ENCODE measurements at regions not wholly inside any gene's neighbourhood (a gene's known extent, or its start where the extent isn't known, plus 50 kb on each side); places are given as distances from the start of the nearest gene placed in this dataset.
A peak's percentile ranks its signal among the peaks of the same experiment; 100 is the strongest.

DNA sequence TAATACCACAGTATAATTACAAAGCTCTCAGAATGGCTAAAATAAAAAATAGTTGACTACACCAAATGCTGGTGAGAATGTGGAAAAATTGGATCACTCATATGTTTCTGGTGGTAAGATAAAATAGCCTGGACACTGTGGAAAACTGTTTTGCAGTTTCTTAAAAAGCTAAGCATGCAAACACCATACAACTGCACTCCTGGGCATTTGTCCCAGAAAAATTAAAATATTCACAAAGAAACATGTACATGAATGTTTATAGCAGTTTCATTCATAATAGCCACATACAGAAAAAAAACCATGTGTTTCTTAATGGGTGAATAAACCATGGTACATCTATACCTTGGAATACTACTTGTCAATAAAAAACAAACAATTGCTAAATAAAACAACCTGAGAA, 172.9 kb downstream of the AHR start:
- ATAC-seq = no peak
- intact Hi-C loops (cut with DNase I, micrococcal nuclease) = no loop called here
- no peak for DNase-seq

DNA sequence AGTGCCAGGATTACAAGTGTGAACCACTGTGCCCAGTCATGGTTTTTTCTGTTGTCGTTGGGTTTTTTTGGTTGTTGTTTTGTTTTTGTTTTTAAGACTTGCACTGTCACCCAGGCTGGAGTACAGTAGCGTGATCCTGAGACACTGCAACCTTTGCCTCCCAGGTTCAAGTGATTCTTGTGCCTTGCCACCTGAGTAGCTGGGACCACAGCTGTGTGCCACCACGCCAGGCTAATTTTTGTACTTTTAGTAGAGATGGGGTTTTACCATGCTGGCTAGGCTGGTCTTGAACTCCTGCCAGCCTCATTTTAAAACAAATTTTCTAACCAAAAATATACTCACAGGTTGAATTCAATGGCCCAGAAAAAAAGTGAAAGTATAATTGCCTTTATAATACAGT, 174.1 kb downstream of the AHR start:
- no peak for ATAC-seq
- DNase-seq = no peak
- intact Hi-C loops (cut with DNase I, micrococcal nuclease) = no loop called here

DNA sequence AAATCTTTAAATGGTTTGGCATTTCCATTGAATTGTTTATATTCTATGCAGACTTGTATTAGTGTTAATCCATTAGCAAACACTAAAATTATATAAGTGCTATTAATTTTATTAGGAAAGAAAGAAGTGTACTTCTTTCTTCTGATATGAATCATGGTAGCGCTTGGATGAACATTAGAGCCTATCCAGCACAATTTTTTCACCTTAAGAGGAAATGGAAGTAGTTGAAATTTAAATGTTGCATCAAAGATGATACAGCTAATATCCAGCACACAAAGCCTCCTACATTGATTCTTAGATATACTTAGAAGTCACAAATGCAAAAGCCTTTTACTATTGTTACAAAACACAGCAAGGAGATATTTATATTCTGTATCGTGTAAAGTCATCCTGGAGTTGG, 174.5 kb downstream of the AHR start:
- DNase-seq (no peak), ATAC-seq (no peak)
- intact Hi-C loops (cut with DNase I, micrococcal nuclease) = no loop called here

GRCh38 chr7:17474724-17475344, 176.4 kb downstream of the AHR start:
- DNase-seq (no peak), ATAC-seq (no peak)
- intact Hi-C loops (cut with DNase I, micrococcal nuclease) = no loop called here

DNA sequence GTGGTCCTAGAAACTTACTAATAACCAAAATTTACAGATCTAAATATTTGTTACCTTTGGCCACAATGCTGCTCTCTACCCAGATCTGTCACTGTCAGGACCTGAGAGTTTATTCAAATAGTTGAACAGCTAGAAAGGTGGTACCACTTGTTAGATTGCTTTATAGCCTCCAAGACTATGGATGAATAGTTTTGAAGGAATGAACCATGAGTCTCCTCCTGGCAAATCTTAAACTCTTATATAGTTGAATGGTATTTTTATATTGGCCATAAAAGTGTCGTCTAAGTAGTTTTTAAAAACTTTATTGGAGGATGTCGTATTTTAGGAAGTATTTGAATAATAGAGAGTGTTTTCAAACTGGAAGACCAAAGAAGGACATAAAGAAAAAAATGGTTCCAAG, 178.7 kb downstream of the AHR start:
- intact Hi-C loops (cut with DNase I, micrococcal nuclease) = no loop called here
- ATAC-seq (no peak), DNase-seq (no peak)

DNA sequence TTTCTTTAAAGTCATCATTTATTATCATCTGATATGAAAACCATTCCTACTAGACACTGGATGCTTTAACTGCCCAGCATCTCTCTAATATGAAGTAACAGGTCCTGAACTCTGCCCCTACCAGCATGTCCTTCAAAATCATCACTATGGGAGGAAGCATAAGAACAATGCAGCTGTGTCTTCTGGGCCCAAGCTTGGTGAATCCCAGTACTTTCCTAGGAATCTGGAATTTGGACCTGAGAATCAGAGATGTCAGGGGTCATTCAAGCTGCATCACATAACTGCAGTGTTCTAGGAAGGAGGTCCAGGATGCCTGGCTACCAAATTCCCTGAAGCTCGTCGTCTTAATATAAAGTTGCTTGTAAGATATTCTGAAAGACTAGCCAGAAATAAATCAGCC, 182.7 kb downstream of the AHR start:
- DNase-seq (no peak), ATAC-seq (no peak)
- intact Hi-C loops (cut with DNase I, micrococcal nuclease) = no loop called here

DNA sequence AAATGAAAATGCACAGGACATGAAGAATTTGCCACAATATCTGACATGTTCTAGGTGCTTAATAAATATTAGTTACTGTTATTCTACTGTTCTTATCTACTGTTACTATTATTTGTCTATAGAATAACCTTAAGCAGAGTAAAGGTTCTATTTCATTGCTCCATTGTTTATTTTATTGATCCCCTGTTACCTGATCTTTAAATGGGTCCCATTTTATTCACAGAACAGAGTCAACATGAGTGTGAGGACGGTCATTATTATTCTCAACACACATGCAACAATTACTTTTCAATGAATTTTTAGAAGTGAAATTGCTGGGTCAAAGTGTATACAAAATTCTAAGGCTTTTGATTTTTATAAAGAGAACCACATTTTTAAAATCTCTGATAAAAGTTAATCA, 186.9 kb downstream of the AHR start:
- ATAC-seq (no peak), DNase-seq (no peak)
- intact Hi-C loops (cut with DNase I, micrococcal nuclease) = no loop called here

DNA sequence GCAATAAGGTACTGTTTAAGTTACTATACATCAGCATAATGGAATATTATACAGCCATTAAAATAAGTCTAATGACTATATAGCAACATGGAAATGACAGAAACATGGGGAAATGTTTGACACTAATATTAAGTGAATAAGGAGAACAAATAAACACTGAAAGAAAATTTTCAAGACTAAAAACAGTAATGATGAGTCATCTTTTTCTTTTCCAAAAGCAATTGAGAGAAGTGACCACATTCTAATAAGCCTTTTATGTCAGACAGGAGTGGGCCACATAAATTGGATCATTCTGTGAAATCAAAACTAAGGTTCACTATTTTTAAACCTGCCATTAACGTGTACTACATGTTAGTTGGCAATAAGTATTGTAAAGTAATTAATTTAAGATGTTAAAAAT, 187.5 kb downstream of the AHR start:
- intact Hi-C loops (cut with DNase I, micrococcal nuclease) = no loop called here
- ATAC-seq (no peak), DNase-seq (no peak)

GRCh38 chr7:17486835-17487234, 188.4 kb downstream of the AHR start:
- intact Hi-C loops (cut with DNase I, micrococcal nuclease) = no loop called here
- ATAC-seq (no peak), DNase-seq (no peak)

DNA sequence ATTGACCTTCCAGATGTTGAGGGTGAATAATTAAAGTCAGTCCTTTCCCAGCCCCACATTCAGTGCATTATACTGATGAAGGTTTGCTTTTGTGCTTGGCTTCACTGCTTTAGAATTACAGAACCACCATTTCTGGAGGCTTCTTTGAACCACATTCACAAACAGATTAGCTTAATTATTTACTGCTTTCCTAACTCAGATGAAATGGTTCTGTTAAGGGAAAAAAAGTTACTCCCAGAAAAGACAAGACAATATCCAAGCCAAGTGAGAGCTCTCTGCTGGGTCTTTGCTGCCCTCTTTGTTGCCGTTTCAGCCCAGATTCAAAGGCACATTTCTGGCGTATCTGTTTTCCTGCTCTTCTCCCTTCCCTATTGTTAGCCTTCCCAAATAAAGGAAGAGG, 188.9 kb downstream of the AHR start:
- ATAC-seq (no peak), DNase-seq (no peak)
- intact Hi-C loops (cut with DNase I, micrococcal nuclease) = no loop called here

- ATAC-seq (no peak), DNase-seq (no peak)
- intact Hi-C loops (cut with DNase I, micrococcal nuclease) = no loop called here
These were observed 190.4 kb downstream of the AHR start for GRCh38 chr7:17488829-17489228.

DNA sequence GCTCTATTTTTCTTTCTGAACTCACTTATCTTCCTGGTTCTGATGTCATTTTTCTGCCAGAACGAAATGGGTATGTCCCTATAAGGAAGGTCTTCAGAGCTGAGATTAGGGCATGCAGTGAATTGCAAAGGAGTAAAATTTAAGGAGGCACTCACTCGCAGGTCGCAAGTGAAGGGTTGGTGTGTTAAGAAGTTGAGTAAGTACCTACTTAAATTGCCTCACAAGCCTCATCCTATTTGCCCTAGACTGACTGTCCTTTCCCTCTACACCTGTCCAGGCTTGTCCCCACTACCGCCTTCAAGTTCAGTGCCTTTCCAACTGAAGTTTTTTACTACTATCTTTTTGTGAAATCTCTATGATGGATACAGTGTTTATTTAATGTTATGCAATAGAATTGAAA, 191.5 kb downstream of the AHR start:
- intact Hi-C loops (cut with DNase I, micrococcal nuclease) = no loop called here
- no peak for DNase-seq
- ATAC-seq = no peak

GRCh38 chr7:17490825-17491224, 192.4 kb downstream of the AHR start:
- no peak for ATAC-seq
- intact Hi-C loops (cut with DNase I, micrococcal nuclease) = no loop called here
- DNase-seq = no peak

- ATAC-seq (no peak), DNase-seq (no peak)
- intact Hi-C loops (cut with DNase I, micrococcal nuclease) = no loop called here
These were observed 194.0 kb downstream of the AHR start for GRCh38 chr7:17492437-17492836.

- no peak for DNase-seq
- intact Hi-C loops (cut with DNase I, micrococcal nuclease) = no loop called here
- ATAC-seq = no peak
These were observed 195.0 kb downstream of the AHR start for GRCh38 chr7:17493446-17493845.

- DNase-seq (no peak), ATAC-seq (peak; percentile 41)
- intact Hi-C loops (cut with DNase I, micrococcal nuclease) = no loop called here
These were observed 197.4 kb downstream of the AHR start for GRCh38 chr7:17495655-17496394.

GRCh38 chr7:17497136-17497535, 198.7 kb downstream of the AHR start:
- DNase-seq (no peak), ATAC-seq (no peak)
- intact Hi-C loops (cut with DNase I, micrococcal nuclease) = no loop called here

- ATAC-seq (no peak), DNase-seq (no peak)
- intact Hi-C loops (cut with DNase I, micrococcal nuclease) = no loop called here
These were observed 199.2 kb downstream of the AHR start for GRCh38 chr7:17497549-17498167.

DNA sequence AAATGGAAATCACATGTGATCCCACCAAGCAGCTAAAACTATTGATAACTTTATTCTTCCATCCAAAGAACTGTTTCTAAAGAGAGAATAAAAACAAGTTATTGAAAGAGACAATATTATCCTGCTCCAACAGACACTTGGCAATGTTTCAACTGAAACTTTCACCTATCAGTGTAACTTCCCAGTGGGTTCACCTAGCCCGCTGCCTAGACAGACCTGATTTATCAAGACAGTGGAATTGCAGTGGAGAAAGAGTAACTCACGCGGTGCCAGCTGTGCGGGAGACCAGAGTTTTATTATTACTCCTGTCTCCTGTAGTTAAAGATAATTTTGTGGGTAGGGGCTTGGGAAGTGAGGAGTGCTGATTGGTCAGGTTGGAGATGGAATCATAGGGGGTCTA, 199.8 kb downstream of the AHR start:
- DNase-seq = no peak
- intact Hi-C loops (cut with DNase I, micrococcal nuclease) = no loop called here
- ATAC-seq = no peak

DNA sequence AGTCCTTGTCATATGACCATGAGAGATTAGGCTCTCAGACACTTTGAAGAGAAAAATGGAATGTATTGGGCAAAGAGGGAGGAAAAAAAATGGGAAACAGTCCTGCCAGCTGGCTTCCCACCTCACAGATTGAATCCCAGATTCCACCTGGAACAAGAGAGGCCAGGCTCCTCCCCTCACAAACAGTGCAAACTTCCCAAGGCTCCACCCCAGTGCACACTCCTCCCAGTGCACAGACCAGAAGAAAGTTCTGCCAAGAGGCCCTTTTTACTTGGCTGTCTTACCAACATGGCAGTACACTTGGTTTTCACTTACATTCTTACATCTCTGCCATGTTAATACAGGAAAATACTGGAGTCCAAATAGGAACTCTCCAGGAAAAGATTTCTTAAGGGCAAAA, 202.3 kb downstream of the AHR start:
- ATAC-seq = no peak
- DNase-seq = no peak
- intact Hi-C loops (cut with DNase I, micrococcal nuclease) = no loop called here

Measured in left colon (tissue), 2 donors.